Mucosa of descending colon (tissue), 3 donors: ENCODE measurements at regions not wholly inside any gene's neighbourhood (a gene's known extent, or its start where the extent isn't known, plus 50 kb on each side); places are given as distances from the start of the nearest gene placed in this dataset.
A peak's percentile ranks its signal among the peaks of the same experiment; 100 is the strongest.

Source experiments
- ATAC-seq: fragments of 200-7000 bp; cut with Tn5 transposase; one replicate; pipeline ENCODE4 v1.9.1; 2020; ENCODE audit warnings: mild to moderate bottlenecking, moderate library complexity
- DNase-seq, 3 donors: peaks; one replicate each; pipeline ENCODE4 v3.0.0-alpha.2; 2020
- H3K36me3 ChIP-seq: fragments of 200-600 bp; one replicate; pipeline ENCODE4 v1.8.0; 2021; ENCODE audit warnings: low read depth, mild to moderate bottlenecking
- H3K4me1 ChIP-seq: fragments of 200-600 bp; one replicate; pipeline ENCODE4 v1.8.0; 2021; ENCODE audit warnings: low read depth, mild to moderate bottlenecking
- H3K4me3 ChIP-seq: fragments of 200-600 bp; one replicate; pipeline ENCODE4 v1.8.0; 2021; ENCODE audit warnings: mild to moderate bottlenecking
- H3K9me3 ChIP-seq: fragments of 200-600 bp; one replicate; pipeline ENCODE4 v1.8.0; 2021; ENCODE audit warnings: mild to moderate bottlenecking
- intact Hi-C, 2 donors: fragments of 100-400 bp; cut with DNase I in 1 of 2; cut with micrococcal nuclease in 1 of 2; formaldehyde crosslinking; loops; one replicate each; pipeline versions ENCODE4 v1.11.0 to v1.11.1; 2022; cut with DNase I, micrococcal nuclease
- TF ChIP-seq, protein P1 (sequence below): fragments of 200-600 bp; IDR thresholded peaks from one replicate; pipeline ENCODE4 v1.8.0; 2022; ENCODE audit warnings: antibody characterized with exemption, mild to moderate bottlenecking
- donor health status: DM: no; HTN: no; CAD: no; lungs with moderate emphysema.
- donor health status: DM: no; HTN: no; CAD: no.
- donor health status: DM: no; HTN: yes; CAD: no.

DNA sequence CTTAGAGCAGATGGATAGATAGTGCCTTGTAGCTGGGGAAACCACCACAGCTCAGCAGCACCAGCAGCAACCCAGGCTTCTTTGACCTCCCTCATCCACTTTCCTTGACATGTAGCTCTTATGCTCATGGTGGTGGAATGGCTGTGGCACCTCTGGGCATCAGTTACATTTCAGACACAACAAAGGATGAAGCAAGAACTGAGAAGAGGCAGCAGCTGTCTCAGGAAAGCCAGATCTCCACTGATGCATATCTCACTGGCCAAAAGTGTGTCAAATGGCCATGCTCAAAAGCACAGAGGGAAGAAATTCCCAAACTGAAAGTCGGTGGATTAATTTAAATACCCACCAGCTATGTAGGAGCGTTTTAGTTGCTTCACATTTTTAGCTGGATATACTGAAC, 671.4 kb upstream of the SALL1 start:
- Histone ChIP-seq H3K9me3 (no peaks in the 10 kb centered on the region), H3K4me3 (no peak overlapping the region), H3K36me3 (no peaks in the 10 kb centered on the region), H3K4me1 (no peaks in the 10 kb centered on the region)
- TF ChIP-seq, protein P1, sequence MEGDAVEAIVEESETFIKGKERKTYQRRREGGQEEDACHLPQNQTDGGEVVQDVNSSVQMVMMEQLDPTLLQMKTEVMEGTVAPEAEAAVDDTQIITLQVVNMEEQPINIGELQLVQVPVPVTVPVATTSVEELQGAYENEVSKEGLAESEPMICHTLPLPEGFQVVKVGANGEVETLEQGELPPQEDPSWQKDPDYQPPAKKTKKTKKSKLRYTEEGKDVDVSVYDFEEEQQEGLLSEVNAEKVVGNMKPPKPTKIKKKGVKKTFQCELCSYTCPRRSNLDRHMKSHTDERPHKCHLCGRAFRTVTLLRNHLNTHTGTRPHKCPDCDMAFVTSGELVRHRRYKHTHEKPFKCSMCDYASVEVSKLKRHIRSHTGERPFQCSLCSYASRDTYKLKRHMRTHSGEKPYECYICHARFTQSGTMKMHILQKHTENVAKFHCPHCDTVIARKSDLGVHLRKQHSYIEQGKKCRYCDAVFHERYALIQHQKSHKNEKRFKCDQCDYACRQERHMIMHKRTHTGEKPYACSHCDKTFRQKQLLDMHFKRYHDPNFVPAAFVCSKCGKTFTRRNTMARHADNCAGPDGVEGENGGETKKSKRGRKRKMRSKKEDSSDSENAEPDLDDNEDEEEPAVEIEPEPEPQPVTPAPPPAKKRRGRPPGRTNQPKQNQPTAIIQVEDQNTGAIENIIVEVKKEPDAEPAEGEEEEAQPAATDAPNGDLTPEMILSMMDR: no peak
- intact Hi-C loops: no loop called here
- no peak for DNase-seq
- ATAC-seq: no peak

- Histone ChIP-seq H3K9me3 (no peaks in the 10 kb centered on the region), H3K4me3 (no peak overlapping the region), H3K36me3 (no peaks in the 10 kb centered on the region), H3K4me1 (no peaks in the 10 kb centered on the region)
- TF ChIP-seq, protein P1: no peak
- no peak for ATAC-seq
- DNase-seq: no peak
- intact Hi-C loops: no loop called here
Observed at GRCh38 chr16:51821527-51821926, 670.5 kb upstream of the SALL1 start.

DNA sequence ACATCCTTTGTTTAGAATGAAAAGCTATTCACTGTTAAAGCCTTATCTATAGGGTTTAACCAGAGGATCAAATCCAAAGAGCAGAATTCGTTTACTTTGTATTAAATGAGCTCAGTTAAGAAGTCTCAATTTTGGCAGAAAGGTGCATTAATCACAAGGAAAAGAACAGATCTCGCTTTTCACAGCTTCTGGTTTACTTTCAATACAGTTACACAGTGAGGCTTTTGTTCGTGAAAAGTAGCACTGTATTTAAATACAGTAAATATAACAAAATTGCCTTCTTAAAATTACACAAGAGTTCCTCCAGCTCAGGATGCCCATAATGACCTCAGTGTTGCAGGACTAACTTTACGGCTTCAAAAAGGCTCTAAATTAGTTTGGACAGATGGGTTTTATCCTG, 669.1 kb upstream of the SALL1 start:
- intact Hi-C loops: no loop called here

GRCh38 chr16:51818342-51818944, 667.4 kb upstream of the SALL1 start:
- Histone ChIP-seq H3K9me3 (no peaks in the 10 kb centered on the region), H3K4me3 (no peak overlapping the region), H3K4me1 (no peaks in the 10 kb centered on the region), H3K36me3 (no peaks in the 10 kb centered on the region)
- intact Hi-C loops: no loop called here
- ATAC-seq: peak; percentile 34
- peak in 1 of 3 donors; percentile 60 for DNase-seq
- TF ChIP-seq, protein P1: peak; percentile 9

More for the DNA sequence above, 669.1 kb upstream of the SALL1 start:
- ATAC-seq: no peak
- H3K4me1 ChIP-seq: no peaks in the 10 kb centered on the region
- no peaks in the 10 kb centered on the region for H3K9me3 ChIP-seq
- H3K36me3 ChIP-seq: no peaks in the 10 kb centered on the region
- H3K4me3 ChIP-seq: no peak overlapping the region
- no peak for DNase-seq
- TF ChIP-seq, protein P1: no peak

DNA sequence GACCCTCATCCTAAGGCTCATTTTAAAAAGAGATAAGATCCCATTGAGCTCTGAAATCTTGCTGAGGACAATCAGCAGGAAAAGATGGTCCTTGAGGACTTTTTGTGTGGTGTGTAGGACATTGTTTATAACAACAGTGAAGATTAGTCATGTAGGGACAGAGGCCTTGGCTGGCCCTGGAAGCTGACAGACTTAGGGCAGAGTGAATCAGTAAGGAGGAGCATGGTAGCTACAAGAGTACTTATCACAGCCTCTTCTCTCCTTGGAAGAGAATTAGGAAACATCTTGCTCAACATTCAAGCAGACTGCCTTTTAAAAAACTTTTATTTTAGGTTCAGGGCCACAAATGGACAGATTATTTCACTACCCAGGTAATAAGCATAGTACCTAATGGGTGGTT, 665.9 kb upstream of the SALL1 start:
- H3K9me3 ChIP-seq: no peaks in the 10 kb centered on the region
- ATAC-seq: peak; percentile 16
- no peaks in the 10 kb centered on the region for H3K36me3 ChIP-seq
- TF ChIP-seq, protein P1: no peak
- no peak overlapping the region for H3K4me3 ChIP-seq
- DNase-seq: no peak
- intact Hi-C loops: no loop called here
- H3K4me1 ChIP-seq: no peaks in the 10 kb centered on the region

DNA sequence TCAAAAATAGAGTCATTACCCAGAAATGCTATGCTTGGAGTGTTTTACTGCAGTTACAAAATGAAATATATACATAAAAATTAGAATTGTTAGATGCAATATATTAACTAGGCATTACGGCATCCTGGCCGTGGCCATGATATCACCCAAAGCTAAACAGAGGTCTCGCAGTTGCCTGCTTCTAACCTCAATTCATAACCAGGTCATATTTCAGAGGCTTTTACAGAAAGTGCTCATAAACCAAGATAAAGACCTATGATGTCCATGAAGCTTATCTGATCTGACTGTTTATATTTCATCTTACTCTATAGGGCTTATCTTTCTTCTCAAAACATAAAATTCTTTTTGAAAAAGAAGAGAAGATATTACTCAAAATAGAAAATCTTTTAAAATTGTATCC, 664.5 kb upstream of the SALL1 start:
- Histone ChIP-seq H3K4me1 (no peaks in the 10 kb centered on the region), H3K4me3 (no peak overlapping the region), H3K36me3 (no peaks in the 10 kb centered on the region), H3K9me3 (no peaks in the 10 kb centered on the region)
- TF ChIP-seq, protein P1: no peak
- intact Hi-C loops: no loop called here
- no peak for DNase-seq
- no peak for ATAC-seq
